GM12878 (cell line): ENCODE measurements at regions not wholly inside any gene's neighbourhood (a gene's known extent, or its start where the extent isn't known, plus 50 kb on each side); places are given as distances from the start of the nearest gene placed in this dataset.

ENCODE experiments used
- CBX3 ChIP-seq: fragments of 200-600 bp; sonication (generic); IDR thresholded peaks from 2 replicates; pipeline ENCODE4 v1.6.1; 2016; ENCODE audit warnings: low read depth, borderline replicate concordance
- CREM ChIP-seq: IDR thresholded peaks from 2 replicates; pipeline ENCODE4 v1.6.1; 2014; ENCODE audit warnings: antibody characterized with exemption, low read depth
- HDGF ChIP-seq: fragments of 450-650 bp; IDR thresholded peaks from 2 replicates; pipeline ENCODE4 v1.6.1; 2016; ENCODE audit warnings: antibody characterized with exemption
- MYC ChIP-seq: IDR thresholded peaks from 2 replicates; pipeline ENCODE4 v1.6.1; 2011; ENCODE audit warnings: mild to moderate bottlenecking, low read length, moderate library complexity, inconsistent platforms; ENCODE audit not compliant: insufficient read depth, insufficient replicate concordance, insufficient read length, severe bottlenecking
- NBN ChIP-seq: fragments of 450-650 bp; IDR thresholded peaks from 2 replicates; pipeline ENCODE4 v1.6.1; 2016
- PML ChIP-seq: IDR thresholded peaks from 2 replicates; pipeline ENCODE4 v1.6.1; 2012; ENCODE audit warnings: low read length, inconsistent platforms
- STAT3 ChIP-seq: IDR thresholded peaks from 2 replicates; pipeline ENCODE4 v1.6.1; 2011; ENCODE audit warnings: low read depth, low read length, improper control_type of control experiment
- ZZZ3 ChIP-seq: IDR thresholded peaks from 2 replicates; pipeline ENCODE4 v1.6.1; 2011; ENCODE audit warnings: low read depth; ENCODE audit not compliant: control insufficient read depth, insufficient read length
- TF ChIP-seq, protein P1 (sequence below): IDR thresholded peaks from 2 replicates; pipeline ENCODE4 v1.6.1; 2012; ENCODE audit warnings: mild to moderate bottlenecking, low read depth, low read length
- TF ChIP-seq, protein P2 (sequence below): fragments of 450-650 bp; IDR thresholded peaks from 2 replicates; pipeline ENCODE4 v1.6.1; 2018; ENCODE audit warnings: borderline replicate concordance, mild to moderate bottlenecking; ENCODE audit not compliant: partially characterized antibody
- TF ChIP-seq, protein P3 (sequence below): IDR thresholded peaks from 2 replicates; pipeline ENCODE4 v1.6.1; 2012; ENCODE audit warnings: improper control_type of control experiment, low read depth, low read length; ENCODE audit not compliant: insufficient replicate concordance

DNA sequence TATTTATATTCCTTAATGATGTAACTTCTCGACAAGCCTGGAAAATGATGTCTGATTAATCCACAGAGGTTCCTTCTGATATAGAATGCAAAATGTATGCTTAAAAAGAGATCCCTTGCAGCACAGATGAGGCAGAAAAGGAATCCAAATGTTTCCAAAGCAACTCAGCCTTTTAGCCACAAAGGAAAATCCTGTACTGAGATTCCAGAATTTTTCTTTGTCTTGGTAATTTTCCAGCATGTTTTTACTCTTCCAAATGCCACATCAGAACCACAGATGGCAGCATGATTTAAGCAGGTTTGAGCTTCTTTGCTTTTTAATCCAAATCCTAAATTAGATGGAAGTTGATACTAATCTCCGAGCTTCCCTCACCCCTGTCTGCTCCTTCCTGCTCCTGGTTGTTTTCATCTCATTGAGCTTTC, 176.4 kb upstream of the PALMD start (continued):
- TF ChIP-seq, protein P1, sequence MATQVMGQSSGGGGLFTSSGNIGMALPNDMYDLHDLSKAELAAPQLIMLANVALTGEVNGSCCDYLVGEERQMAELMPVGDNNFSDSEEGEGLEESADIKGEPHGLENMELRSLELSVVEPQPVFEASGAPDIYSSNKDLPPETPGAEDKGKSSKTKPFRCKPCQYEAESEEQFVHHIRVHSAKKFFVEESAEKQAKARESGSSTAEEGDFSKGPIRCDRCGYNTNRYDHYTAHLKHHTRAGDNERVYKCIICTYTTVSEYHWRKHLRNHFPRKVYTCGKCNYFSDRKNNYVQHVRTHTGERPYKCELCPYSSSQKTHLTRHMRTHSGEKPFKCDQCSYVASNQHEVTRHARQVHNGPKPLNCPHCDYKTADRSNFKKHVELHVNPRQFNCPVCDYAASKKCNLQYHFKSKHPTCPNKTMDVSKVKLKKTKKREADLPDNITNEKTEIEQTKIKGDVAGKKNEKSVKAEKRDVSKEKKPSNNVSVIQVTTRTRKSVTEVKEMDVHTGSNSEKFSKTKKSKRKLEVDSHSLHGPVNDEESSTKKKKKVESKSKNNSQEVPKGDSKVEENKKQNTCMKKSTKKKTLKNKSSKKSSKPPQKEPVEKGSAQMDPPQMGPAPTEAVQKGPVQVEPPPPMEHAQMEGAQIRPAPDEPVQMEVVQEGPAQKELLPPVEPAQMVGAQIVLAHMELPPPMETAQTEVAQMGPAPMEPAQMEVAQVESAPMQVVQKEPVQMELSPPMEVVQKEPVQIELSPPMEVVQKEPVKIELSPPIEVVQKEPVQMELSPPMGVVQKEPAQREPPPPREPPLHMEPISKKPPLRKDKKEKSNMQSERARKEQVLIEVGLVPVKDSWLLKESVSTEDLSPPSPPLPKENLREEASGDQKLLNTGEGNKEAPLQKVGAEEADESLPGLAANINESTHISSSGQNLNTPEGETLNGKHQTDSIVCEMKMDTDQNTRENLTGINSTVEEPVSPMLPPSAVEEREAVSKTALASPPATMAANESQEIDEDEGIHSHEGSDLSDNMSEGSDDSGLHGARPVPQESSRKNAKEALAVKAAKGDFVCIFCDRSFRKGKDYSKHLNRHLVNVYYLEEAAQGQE, result no peak
- TF ChIP-seq, protein P2, sequence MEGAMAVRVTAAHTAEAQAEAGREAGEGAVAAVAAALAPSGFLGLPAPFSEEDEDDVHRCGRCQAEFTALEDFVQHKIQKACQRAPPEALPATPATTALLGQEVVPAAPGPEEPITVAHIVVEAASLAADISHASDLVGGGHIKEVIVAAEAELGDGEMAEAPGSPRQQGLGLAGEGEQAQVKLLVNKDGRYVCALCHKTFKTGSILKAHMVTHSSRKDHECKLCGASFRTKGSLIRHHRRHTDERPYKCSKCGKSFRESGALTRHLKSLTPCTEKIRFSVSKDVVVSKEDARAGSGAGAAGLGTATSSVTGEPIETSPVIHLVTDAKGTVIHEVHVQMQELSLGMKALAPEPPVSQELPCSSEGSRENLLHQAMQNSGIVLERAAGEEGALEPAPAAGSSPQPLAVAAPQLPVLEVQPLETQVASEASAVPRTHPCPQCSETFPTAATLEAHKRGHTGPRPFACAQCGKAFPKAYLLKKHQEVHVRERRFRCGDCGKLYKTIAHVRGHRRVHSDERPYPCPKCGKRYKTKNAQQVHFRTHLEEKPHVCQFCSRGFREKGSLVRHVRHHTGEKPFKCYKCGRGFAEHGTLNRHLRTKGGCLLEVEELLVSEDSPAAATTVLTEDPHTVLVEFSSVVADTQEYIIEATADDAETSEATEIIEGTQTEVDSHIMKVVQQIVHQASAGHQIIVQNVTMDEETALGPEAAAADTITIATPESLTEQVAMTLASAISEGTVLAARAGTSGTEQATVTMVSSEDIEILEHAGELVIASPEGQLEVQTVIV, result no peak
- TF ChIP-seq PML, result no peak
- no peak for TF ChIP-seq HDGF
- no peak for TF ChIP-seq MYC
- no peak for TF ChIP-seq STAT3
- no peak for TF ChIP-seq ZZZ3
- no peak for TF ChIP-seq NBN
- TF ChIP-seq CBX3, result no peak
- TF ChIP-seq CREM, result no peak
- TF ChIP-seq, protein P3, sequence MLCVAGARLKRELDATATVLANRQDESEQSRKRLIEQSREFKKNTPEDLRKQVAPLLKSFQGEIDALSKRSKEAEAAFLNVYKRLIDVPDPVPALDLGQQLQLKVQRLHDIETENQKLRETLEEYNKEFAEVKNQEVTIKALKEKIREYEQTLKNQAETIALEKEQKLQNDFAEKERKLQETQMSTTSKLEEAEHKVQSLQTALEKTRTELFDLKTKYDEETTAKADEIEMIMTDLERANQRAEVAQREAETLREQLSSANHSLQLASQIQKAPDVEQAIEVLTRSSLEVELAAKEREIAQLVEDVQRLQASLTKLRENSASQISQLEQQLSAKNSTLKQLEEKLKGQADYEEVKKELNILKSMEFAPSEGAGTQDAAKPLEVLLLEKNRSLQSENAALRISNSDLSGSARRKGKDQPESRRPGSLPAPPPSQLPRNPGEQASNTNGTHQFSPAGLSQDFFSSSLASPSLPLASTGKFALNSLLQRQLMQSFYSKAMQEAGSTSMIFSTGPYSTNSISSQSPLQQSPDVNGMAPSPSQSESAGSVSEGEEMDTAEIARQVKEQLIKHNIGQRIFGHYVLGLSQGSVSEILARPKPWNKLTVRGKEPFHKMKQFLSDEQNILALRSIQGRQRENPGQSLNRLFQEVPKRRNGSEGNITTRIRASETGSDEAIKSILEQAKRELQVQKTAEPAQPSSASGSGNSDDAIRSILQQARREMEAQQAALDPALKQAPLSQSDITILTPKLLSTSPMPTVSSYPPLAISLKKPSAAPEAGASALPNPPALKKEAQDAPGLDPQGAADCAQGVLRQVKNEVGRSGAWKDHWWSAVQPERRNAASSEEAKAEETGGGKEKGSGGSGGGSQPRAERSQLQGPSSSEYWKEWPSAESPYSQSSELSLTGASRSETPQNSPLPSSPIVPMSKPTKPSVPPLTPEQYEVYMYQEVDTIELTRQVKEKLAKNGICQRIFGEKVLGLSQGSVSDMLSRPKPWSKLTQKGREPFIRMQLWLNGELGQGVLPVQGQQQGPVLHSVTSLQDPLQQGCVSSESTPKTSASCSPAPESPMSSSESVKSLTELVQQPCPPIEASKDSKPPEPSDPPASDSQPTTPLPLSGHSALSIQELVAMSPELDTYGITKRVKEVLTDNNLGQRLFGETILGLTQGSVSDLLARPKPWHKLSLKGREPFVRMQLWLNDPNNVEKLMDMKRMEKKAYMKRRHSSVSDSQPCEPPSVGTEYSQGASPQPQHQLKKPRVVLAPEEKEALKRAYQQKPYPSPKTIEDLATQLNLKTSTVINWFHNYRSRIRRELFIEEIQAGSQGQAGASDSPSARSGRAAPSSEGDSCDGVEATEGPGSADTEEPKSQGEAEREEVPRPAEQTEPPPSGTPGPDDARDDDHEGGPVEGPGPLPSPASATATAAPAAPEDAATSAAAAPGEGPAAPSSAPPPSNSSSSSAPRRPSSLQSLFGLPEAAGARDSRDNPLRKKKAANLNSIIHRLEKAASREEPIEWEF, result no peak
